ENCODE measurements at regions not wholly inside any gene's neighbourhood (a gene's known extent, or its start where the extent isn't known, plus 50 kb on each side); places are given as distances from the start of the nearest gene placed in this dataset.

GRCh38 chr7:155993420-155994278, 181.4 kb upstream of the SHH start:
- TF ChIP-seq IRF9 (CRISPR knock-in tag; IDR thresholded peaks at IDR 0.05; ENCODE audit: borderline replicate concordance) (no peak), CHCHD3 (CRISPR knock-in tag; IDR thresholded peaks at IDR 0.05) (no peak), SAP130 (CRISPR knock-in tag; IDR thresholded peaks at IDR 0.05; ENCODE audit: low read depth) (no peak), HMGA1 (CRISPR knock-in tag; conservative IDR thresholded peaks at IDR 0.05) (no peak), ZNF513 (CRISPR knock-in tag; conservative IDR thresholded peaks at IDR 0.05) (no peak), ZNF563 (CRISPR knock-in tag; IDR thresholded peaks at IDR 0.05) (no peak), YEATS2 (CRISPR knock-in tag; IDR thresholded peaks at IDR 0.05; ENCODE audit: borderline replicate concordance) (no peak), CHD2 (IDR thresholded peaks at IDR 0.05; ENCODE audit: low read depth, low read length) (no peak), SCMH1 (CRISPR knock-in tag; IDR thresholded peaks at IDR 0.05; ENCODE audit: borderline replicate concordance) (no peak), RNF219 (CRISPR knock-in tag; IDR thresholded peaks at IDR 0.05) (no peak), RELA (CRISPR knock-in tag; IDR thresholded peaks at IDR 0.05) (no peak)
- no peak overlapping the region for H3K27ac ChIP-seq (ENCODE audit: extremely low read length, insufficient read depth, low read length)
- no peak overlapping the region for H3K4me2 ChIP-seq (ENCODE audit: low read depth, low read length)
- H3K4me1 ChIP-seq (ENCODE audit: insufficient read depth, low read length) = peaks cover 10% of the 10 kb centered on the region; the same call in 1 of the 2 replicates
- ATAC-seq (no peak; the same call in none of the 3 replicates), DNase-seq (ENCODE audit: low spot score) (no peak), FAIRE-seq (no peak)
- H3K79me2 ChIP-seq (ENCODE audit: insufficient read depth, low read length) = no peaks in the 10 kb centered on the region
- H4K20me1 ChIP-seq (ENCODE audit: insufficient read depth, low read length) = no peaks in the 10 kb centered on the region
- H3K9me3 ChIP-seq (ENCODE audit: low read length) = no peaks in the 10 kb centered on the region
- no peaks in the 10 kb centered on the region for H3K36me3 ChIP-seq (replicated peaks in 1 of 2; ENCODE audit: control insufficient read depth in 1 of 2, insufficient read depth in 2 of 2, low read length in 2 of 2)
- in situ Hi-C loops (cut with HindIII; ENCODE audit: extremely low pct_ligation_motif_present, low pct_unique_long_range_greater_than_20kb) = no loop called here
- 38% methylated on average over 20 of the region's 25 CpGs for WGBS (ENCODE audit: low lambda C conversion rate)
- H3K27me3 ChIP-seq (ENCODE audit: control insufficient read depth in 1 of 2, insufficient read depth in 2 of 2, low read length in 2 of 2) = peaks cover 13 to 49% of the 10 kb centered on the region in 2 experiments
- ChIA-PET CTCF (ENCODE audit: low intra/inter-chr PET ratio, low total read pairs) (no interaction called here), POLR2A (no interaction called here)
- no peak overlapping the region for H3K4me3 ChIP-seq (replicated peaks in 1 of 3; ENCODE audit: insufficient read depth in 1 of 3, low read depth in 2 of 3, low read length in 3 of 3)
- no peak overlapping the region for H2AFZ ChIP-seq (ENCODE audit: low read length)
- intact Hi-C loops (cut with micrococcal nuclease; ENCODE audit: unreplicated experiment) = no loop called here
- BruUV-seq (replicated peaks) = no TSS peak
- H3K9ac ChIP-seq (ENCODE audit: insufficient read depth, low read depth, low read length) = no peak overlapping the region

All from HepG2 (cell line).